OCI-LY1 (cell line): ENCODE measurements at regions not wholly inside any gene's neighbourhood (a gene's known extent, or its start where the extent isn't known, plus 50 kb on each side); places are given as distances from the start of the nearest gene placed in this dataset.

Source experiments
- CTCF ChIP-seq: fragments of 200-600 bp; sonication (generic), shearing (Covaris generic); IDR thresholded peaks from 2 replicates; pipeline ENCODE4 v1.5.1; 2017; ENCODE audit warnings: mild to moderate bottlenecking, antibody characterized with exemption, low read length, moderate library complexity, mixed read lengths
- EZH2 ChIP-seq: fragments of 200-600 bp; sonication (generic), shearing (Covaris generic); IDR thresholded peaks from 2 replicates; pipeline ENCODE4 v1.8.0; 2017; ENCODE audit warnings: borderline replicate concordance, mixed run types, mild to moderate bottlenecking, antibody characterized with exemption, low read length, moderate library complexity, mixed read lengths

GRCh38 chr12:77435446-77436091, 370.2 kb upstream of the E2F7 start:
- TF ChIP-seq CTCF (no peak), EZH2 (no peak)
